DOHH2 (cell line): ENCODE measurements at regions not wholly inside any gene's neighbourhood (a gene's known extent, or its start where the extent isn't known, plus 50 kb on each side); places are given as distances from the start of the nearest gene placed in this dataset.

Experiments
- H3F3A ChIP-seq: fragments of 200-600 bp; sonication (generic), shearing (Covaris generic); 2 replicates; pipeline ENCODE4 v1.6.0; 2016; ENCODE audit warnings: antibody characterized with exemption, mild to moderate bottlenecking; ENCODE audit not compliant: control insufficient read depth, insufficient read depth
- H3K27ac ChIP-seq: fragments of 200-600 bp; sonication (generic); 2 replicates; pipeline ENCODE4 v1.5.1; 2014; ENCODE audit warnings: low read depth, mild to moderate bottlenecking, low read length, moderate library complexity
- H3K27me3 ChIP-seq: fragments of 200-600 bp; sonication (generic); 2 replicates; pipeline ENCODE4 v1.6.1; 2014; ENCODE audit warnings: mild to moderate bottlenecking, low read length, mixed read lengths; ENCODE audit not compliant: control insufficient read depth
- H3K36me3 ChIP-seq: fragments of 200-600 bp; sonication (generic); 2 replicates; pipeline ENCODE4 v1.6.1; 2014; ENCODE audit warnings: mild to moderate bottlenecking, low read length, moderate library complexity, mixed read lengths; ENCODE audit not compliant: control insufficient read depth
- H3K4me1 ChIP-seq: fragments of 200-600 bp; sonication (generic); 2 replicates; pipeline ENCODE4 v1.6.1; 2014; ENCODE audit warnings: mild to moderate bottlenecking, low read length, mixed read lengths; ENCODE audit not compliant: control insufficient read depth
- H3K4me2 ChIP-seq: fragments of 200-600 bp; sonication (generic); 2 replicates; pipeline ENCODE4 v1.6.0; 2014; ENCODE audit warnings: mild to moderate bottlenecking, low read length, moderate library complexity
- H3K4me3 ChIP-seq: fragments of 200-600 bp; sonication (generic); 2 replicates; pipeline ENCODE4 v1.5.1; 2014; ENCODE audit warnings: mild to moderate bottlenecking, low read length, mixed read lengths
- H3K79me2 ChIP-seq: fragments of 200-600 bp; sonication (generic); 2 replicates; pipeline ENCODE4 v1.6.1; 2014; ENCODE audit warnings: mild to moderate bottlenecking, low read length, mixed read lengths; ENCODE audit not compliant: control insufficient read depth
- H3K9me2 ChIP-seq: fragments of 200-600 bp; sonication (generic); replicated peaks from 2 replicates; pipeline ENCODE4 v1.6.1; 2014; ENCODE audit warnings: mild to moderate bottlenecking, low read length, mixed read lengths; ENCODE audit not compliant: control insufficient read depth
- H3K9me3 ChIP-seq: fragments of 200-600 bp; sonication (generic); 2 replicates; pipeline ENCODE4 v1.6.1; 2014; ENCODE audit warnings: antibody characterized with exemption, low read length, mixed read lengths; ENCODE audit not compliant: control insufficient read depth, insufficient read depth
- H4K20me1 ChIP-seq: fragments of 200-600 bp; sonication (generic); 2 replicates; pipeline ENCODE4 v1.6.0; 2014; ENCODE audit warnings: low read depth, mild to moderate bottlenecking, antibody characterized with exemption, low read length, moderate library complexity; ENCODE audit not compliant: control insufficient read depth, insufficient read depth
- CTCF ChIP-seq: fragments of 200-600 bp; sonication (generic); IDR thresholded peaks from one replicate; pipeline ENCODE4 v1.5.1; 2014; ENCODE audit warnings: antibody characterized with exemption, mild to moderate bottlenecking, low read depth, low read length; ENCODE audit not compliant: poor library complexity, severe bottlenecking
- EZH2phosphoT487 ChIP-seq: fragments of 200-600 bp; sonication (generic); IDR thresholded peaks from 2 replicates; pipeline ENCODE4 v1.6.1; 2017; ENCODE audit warnings: borderline replicate concordance, mild to moderate bottlenecking, antibody characterized with exemption, low read length, moderate library complexity, mixed read lengths

- H3K4me2 ChIP-seq: no peak overlapping the region
- TF ChIP-seq EZH2phosphoT487 (no peak), CTCF (no peak)
- no peaks in the 10 kb centered on the region for H3F3A ChIP-seq
- H3K4me3 ChIP-seq: no peak overlapping the region
- no peaks in the 10 kb centered on the region for H3K9me3 ChIP-seq
- no peaks in the 10 kb centered on the region for H3K79me2 ChIP-seq
- no peaks in the 10 kb centered on the region for H3K27me3 ChIP-seq
- no peaks in the 10 kb centered on the region for H3K36me3 ChIP-seq
- H3K27ac ChIP-seq: no peak overlapping the region
- no peaks in the 10 kb centered on the region for H3K9me2 ChIP-seq
- H3K4me1 ChIP-seq: no peaks in the 10 kb centered on the region
- H4K20me1 ChIP-seq: no peaks in the 10 kb centered on the region
Measured at GRCh38 chrX:36684053-36684452, 324.1 kb upstream of the FAM47C start.

GRCh38 chrX:36721990-36722389 lies 286.2 kb upstream of the FAM47C start:
- H3K4me3 ChIP-seq: no peak overlapping the region
- no peaks in the 10 kb centered on the region for H4K20me1 ChIP-seq
- H3K27me3 ChIP-seq: no peaks in the 10 kb centered on the region
- H3K9me2 ChIP-seq: no peaks in the 10 kb centered on the region
- no peaks in the 10 kb centered on the region for H3F3A ChIP-seq
- no peak for TF ChIP-seq CTCF
- no peak for TF ChIP-seq EZH2phosphoT487
- no peaks in the 10 kb centered on the region for H3K9me3 ChIP-seq
- H3K79me2 ChIP-seq: no peaks in the 10 kb centered on the region
- no peak overlapping the region for H3K27ac ChIP-seq
- H3K36me3 ChIP-seq: no peaks in the 10 kb centered on the region
- H3K4me2 ChIP-seq: no peak overlapping the region
- H3K4me1 ChIP-seq: no peaks in the 10 kb centered on the region

- Histone ChIP-seq H3K27me3 (no peaks in the 10 kb centered on the region), H3F3A (no peaks in the 10 kb centered on the region), H3K36me3 (no peaks in the 10 kb centered on the region), H3K9me3 (no peaks in the 10 kb centered on the region), H3K4me2 (no peak overlapping the region), H3K9me2 (no peaks in the 10 kb centered on the region), H3K4me3 (no peak overlapping the region), H3K79me2 (no peaks in the 10 kb centered on the region), H3K4me1 (no peaks in the 10 kb centered on the region), H4K20me1 (no peaks in the 10 kb centered on the region), H3K27ac (no peak overlapping the region)
- no peak for TF ChIP-seq CTCF
- no peak for TF ChIP-seq EZH2phosphoT487
Measured at GRCh38 chrX:36753602-36754001, 254.6 kb upstream of the FAM47C start.

GRCh38 chrX:36787752-36788151 lies 220.4 kb upstream of the FAM47C start:
- H3K27me3 ChIP-seq: no peaks in the 10 kb centered on the region

More at GRCh38 chrX:36787752-36788151, 220.4 kb upstream of the FAM47C start:
- no peak overlapping the region for H3K4me3 ChIP-seq
- TF ChIP-seq CTCF (no peak), EZH2phosphoT487 (no peak)
- no peaks in the 10 kb centered on the region for H3K9me2 ChIP-seq
- H3K4me1 ChIP-seq: no peaks in the 10 kb centered on the region
- no peaks in the 10 kb centered on the region for H3F3A ChIP-seq
- no peaks in the 10 kb centered on the region for H4K20me1 ChIP-seq
- H3K27ac ChIP-seq: no peak overlapping the region
- H3K9me3 ChIP-seq: no peaks in the 10 kb centered on the region
- no peaks in the 10 kb centered on the region for H3K36me3 ChIP-seq
- H3K79me2 ChIP-seq: no peaks in the 10 kb centered on the region
- H3K4me2 ChIP-seq: no peak overlapping the region
